GM23338 (cell line): ENCODE measurements at regions not wholly inside any gene's neighbourhood (a gene's known extent, or its start where the extent isn't known, plus 50 kb on each side); places are given as distances from the start of the nearest gene placed in this dataset.

Experiments used
- ATAC-seq: fragments of 200-7000 bp; cut with Tn5 transposase; 3 replicates; pipeline ENCODE4 v1.9.1; 2020
- DNase-seq: peaks from one replicate; pipeline ENCODE4 v3.0.0-alpha.2; 2015; ENCODE audit warnings: low spot score
- H2AFZ ChIP-seq: fragments of 200-600 bp; sonication (generic); 2 replicates; pipeline ENCODE4 v1.8.0; 2016; ENCODE audit warnings: antibody characterized with exemption, mild to moderate bottlenecking, moderate library complexity
- H3F3A ChIP-seq: fragments of 200-600 bp; sonication (generic); replicated peaks from 2 replicates; pipeline ENCODE4 v1.8.0; 2017; ENCODE audit warnings: antibody characterized with exemption, mixed run types, low read depth
- H3K27ac ChIP-seq: fragments of 200-600 bp; sonication (generic); 2 replicates; pipeline ENCODE4 v1.6.1; 2016; ENCODE audit warnings: low read depth
- H3K27me3 ChIP-seq: fragments of 200-600 bp; sonication (generic); 2 replicates; pipeline ENCODE4 v1.8.0; 2016; ENCODE audit warnings: mild to moderate bottlenecking, mixed run types, moderate library complexity; ENCODE audit not compliant: insufficient read depth
- H3K36me3 ChIP-seq: fragments of 200-600 bp; sonication (generic); 2 replicates; pipeline ENCODE4 v1.8.0; 2016; ENCODE audit warnings: mild to moderate bottlenecking; ENCODE audit not compliant: insufficient read depth
- H3K4me1 ChIP-seq: fragments of 200-600 bp; sonication (generic); 2 replicates; pipeline ENCODE4 v1.8.0; 2016; ENCODE audit warnings: mild to moderate bottlenecking, moderate library complexity; ENCODE audit not compliant: insufficient read depth
- H3K4me2 ChIP-seq: fragments of 200-600 bp; sonication (generic); 2 replicates; pipeline ENCODE4 v1.7.1; 2017; ENCODE audit warnings: mixed run types
- H3K4me3 ChIP-seq: fragments of 200-600 bp; sonication (generic); 2 replicates; pipeline ENCODE4 v1.6.1; 2016; ENCODE audit warnings: mixed run types
- H3K79me2 ChIP-seq: fragments of 200-600 bp; sonication (generic); replicated peaks from 2 replicates; pipeline ENCODE4 v1.8.0; 2017; ENCODE audit warnings: mild to moderate bottlenecking; ENCODE audit not compliant: insufficient read depth
- H3K9me2 ChIP-seq: fragments of 200-600 bp; sonication (generic); 2 replicates; pipeline ENCODE4 v1.8.0; 2017; ENCODE audit not compliant: insufficient read depth
- H4K20me1 ChIP-seq: fragments of 200-600 bp; sonication (generic); replicated peaks from 2 replicates; pipeline ENCODE4 v1.8.0; 2017; ENCODE audit warnings: mild to moderate bottlenecking; ENCODE audit not compliant: insufficient read depth
- H3K27ac Mint-ChIP-seq: 2 replicates; pipeline ENCODE4 v1.8.0; 2020; ENCODE audit warnings: inconsistent platforms, mild to moderate bottlenecking, moderate library complexity, mixed read lengths
- H3K27me3 Mint-ChIP-seq: 3 replicates; pipeline ENCODE4 v1.8.0; 2022; ENCODE audit warnings: low read depth, mild to moderate bottlenecking, moderate library complexity, mixed read lengths, inconsistent platforms; ENCODE audit not compliant: insufficient read depth, poor library complexity
- H3K36me3 Mint-ChIP-seq: 3 replicates; pipeline ENCODE4 v1.8.0; 2021; ENCODE audit warnings: low read depth, mild to moderate bottlenecking, inconsistent platforms, moderate library complexity, mixed read lengths
- H3K4me1 Mint-ChIP-seq: 3 replicates; pipeline ENCODE4 v1.8.0; 2020; ENCODE audit warnings: mild to moderate bottlenecking, inconsistent platforms, mixed read lengths
- H3K4me3 Mint-ChIP-seq: 3 replicates; pipeline ENCODE4 v1.8.0; 2021; ENCODE audit warnings: moderate library complexity, mild to moderate bottlenecking, inconsistent platforms, mixed read lengths
- H3K9me3 Mint-ChIP-seq: 3 replicates; pipeline ENCODE4 v1.8.0; 2020; ENCODE audit warnings: moderate library complexity, mild to moderate bottlenecking, inconsistent platforms, mixed read lengths
- CREB1 ChIP-seq: fragments of 250-450 bp; sonication (Bioruptor Pico); IDR thresholded peaks from 2 replicates; pipeline ENCODE4 v1.5.0; 2020; ENCODE audit warnings: low read depth, mild to moderate bottlenecking, moderate library complexity
- CTCF ChIP-seq, 2 experiments: fragments of 200-600 bp in 1 of 2; sonication (generic) in 1 of 2; conservative IDR thresholded peaks; 2 replicates each; pipeline versions ENCODE4 v1.5.1 to v1.6.1; 2016 to 2017; ENCODE audit warnings: antibody characterized with exemption in 2 of 2, low read depth in 2 of 2, mild to moderate bottlenecking in 2 of 2, moderate library complexity in 1 of 2
- EZH2 ChIP-seq: fragments of 200-600 bp; sonication (generic); IDR thresholded peaks from one replicate; pipeline ENCODE4 v1.8.0; 2017; ENCODE audit warnings: antibody characterized with exemption, mild to moderate bottlenecking, low read depth; ENCODE audit not compliant: unreplicated experiment
- EZH2phosphoT487 ChIP-seq: fragments of 200-600 bp; sonication (generic); IDR thresholded peaks from one replicate; pipeline ENCODE4 v1.8.1; 2018; ENCODE audit warnings: antibody characterized with exemption; ENCODE audit not compliant: unreplicated experiment
- JUNB ChIP-seq: IDR thresholded peaks from one replicate; pipeline ENCODE4 v1.6.1; 2016; ENCODE audit warnings: antibody characterized with exemption; ENCODE audit not compliant: unreplicated experiment
- NANOG ChIP-seq: IDR thresholded peaks from 2 replicates; pipeline ENCODE4 v1.6.1; 2016; ENCODE audit warnings: antibody characterized with exemption, borderline replicate concordance
- POLR2AphosphoS5 ChIP-seq: IDR thresholded peaks from 2 replicates; pipeline ENCODE4 v1.6.1; 2016; ENCODE audit warnings: antibody characterized with exemption, low read depth
- STAT1 ChIP-seq: IDR thresholded peaks from one replicate; pipeline ENCODE4 v1.6.1; 2016; ENCODE audit warnings: antibody characterized with exemption; ENCODE audit not compliant: unreplicated experiment
- ZNF114 ChIP-seq: fragments of 250-450 bp; sonication (Bioruptor Pico); IDR thresholded peaks from 2 replicates; pipeline ENCODE4 v1.5.0; 2020; ENCODE audit warnings: mild to moderate bottlenecking, moderate library complexity
- ZNF331 ChIP-seq: fragments of 250-450 bp; sonication (Bioruptor Pico); IDR thresholded peaks from 2 replicates; pipeline ENCODE4 v1.5.0; 2020; ENCODE audit warnings: low read depth, mild to moderate bottlenecking, moderate library complexity
- ZNF462 ChIP-seq: fragments of 250-450 bp; sonication (Bioruptor Pico); IDR thresholded peaks from 2 replicates; pipeline ENCODE4 v1.5.0; 2020; ENCODE audit warnings: mild to moderate bottlenecking, moderate library complexity
- TF ChIP-seq, protein P1 (sequence below): IDR thresholded peaks from 2 replicates; pipeline ENCODE4 v1.6.1; 2016; ENCODE audit warnings: antibody characterized with exemption
- TF ChIP-seq, protein P2 (sequence below): IDR thresholded peaks from one replicate; pipeline ENCODE4 v1.6.1; 2018; ENCODE audit warnings: antibody characterized with exemption; ENCODE audit not compliant: unreplicated experiment

GRCh38 chr17:20823905-20824304 lies 218.9 kb downstream of the USP22 start:
- H3K27ac ChIP-seq, result no peak overlapping the region
- H3K9me2 ChIP-seq, result no peaks in the 10 kb centered on the region
- no peak overlapping the region for H3K27ac Mint-ChIP-seq
- TF ChIP-seq, protein P1, sequence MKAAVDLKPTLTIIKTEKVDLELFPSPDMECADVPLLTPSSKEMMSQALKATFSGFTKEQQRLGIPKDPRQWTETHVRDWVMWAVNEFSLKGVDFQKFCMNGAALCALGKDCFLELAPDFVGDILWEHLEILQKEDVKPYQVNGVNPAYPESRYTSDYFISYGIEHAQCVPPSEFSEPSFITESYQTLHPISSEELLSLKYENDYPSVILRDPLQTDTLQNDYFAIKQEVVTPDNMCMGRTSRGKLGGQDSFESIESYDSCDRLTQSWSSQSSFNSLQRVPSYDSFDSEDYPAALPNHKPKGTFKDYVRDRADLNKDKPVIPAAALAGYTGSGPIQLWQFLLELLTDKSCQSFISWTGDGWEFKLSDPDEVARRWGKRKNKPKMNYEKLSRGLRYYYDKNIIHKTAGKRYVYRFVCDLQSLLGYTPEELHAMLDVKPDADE, result no peak
- TF ChIP-seq, protein P2, sequence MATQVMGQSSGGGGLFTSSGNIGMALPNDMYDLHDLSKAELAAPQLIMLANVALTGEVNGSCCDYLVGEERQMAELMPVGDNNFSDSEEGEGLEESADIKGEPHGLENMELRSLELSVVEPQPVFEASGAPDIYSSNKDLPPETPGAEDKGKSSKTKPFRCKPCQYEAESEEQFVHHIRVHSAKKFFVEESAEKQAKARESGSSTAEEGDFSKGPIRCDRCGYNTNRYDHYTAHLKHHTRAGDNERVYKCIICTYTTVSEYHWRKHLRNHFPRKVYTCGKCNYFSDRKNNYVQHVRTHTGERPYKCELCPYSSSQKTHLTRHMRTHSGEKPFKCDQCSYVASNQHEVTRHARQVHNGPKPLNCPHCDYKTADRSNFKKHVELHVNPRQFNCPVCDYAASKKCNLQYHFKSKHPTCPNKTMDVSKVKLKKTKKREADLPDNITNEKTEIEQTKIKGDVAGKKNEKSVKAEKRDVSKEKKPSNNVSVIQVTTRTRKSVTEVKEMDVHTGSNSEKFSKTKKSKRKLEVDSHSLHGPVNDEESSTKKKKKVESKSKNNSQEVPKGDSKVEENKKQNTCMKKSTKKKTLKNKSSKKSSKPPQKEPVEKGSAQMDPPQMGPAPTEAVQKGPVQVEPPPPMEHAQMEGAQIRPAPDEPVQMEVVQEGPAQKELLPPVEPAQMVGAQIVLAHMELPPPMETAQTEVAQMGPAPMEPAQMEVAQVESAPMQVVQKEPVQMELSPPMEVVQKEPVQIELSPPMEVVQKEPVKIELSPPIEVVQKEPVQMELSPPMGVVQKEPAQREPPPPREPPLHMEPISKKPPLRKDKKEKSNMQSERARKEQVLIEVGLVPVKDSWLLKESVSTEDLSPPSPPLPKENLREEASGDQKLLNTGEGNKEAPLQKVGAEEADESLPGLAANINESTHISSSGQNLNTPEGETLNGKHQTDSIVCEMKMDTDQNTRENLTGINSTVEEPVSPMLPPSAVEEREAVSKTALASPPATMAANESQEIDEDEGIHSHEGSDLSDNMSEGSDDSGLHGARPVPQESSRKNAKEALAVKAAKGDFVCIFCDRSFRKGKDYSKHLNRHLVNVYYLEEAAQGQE, result no peak
- TF ChIP-seq POLR2AphosphoS5, result no peak
- TF ChIP-seq EZH2, result no peak
- TF ChIP-seq EZH2phosphoT487, result no peak
- no peak for TF ChIP-seq ZNF114 (CRISPR knock-in tag)
- no peak for TF ChIP-seq CTCF (conservative IDR thresholded peaks at IDR 0.05; ENCODE audit: low read depth in 2 of 2)
- no peak for TF ChIP-seq ZNF462 (CRISPR knock-in tag)
- TF ChIP-seq STAT1, result no peak
- no peak for TF ChIP-seq ZNF331
- TF ChIP-seq NANOG, result no peak
- no peak for TF ChIP-seq CREB1 (CRISPR knock-in tag)
- no peak for TF ChIP-seq JUNB
- no peak overlapping the region for H2AFZ ChIP-seq
- H3K4me1 Mint-ChIP-seq, result peaks cover 2% of the 10 kb centered on the region; the same call in 1 of the 3 replicates
- H3F3A ChIP-seq, result no peaks in the 10 kb centered on the region
- DNase-seq, result no peak
- H3K36me3 ChIP-seq, result no peaks in the 10 kb centered on the region
- no peak overlapping the region for H3K4me3 ChIP-seq
- no peaks in the 10 kb centered on the region for H3K36me3 Mint-ChIP-seq
- H3K79me2 ChIP-seq, result no peaks in the 10 kb centered on the region
- no peaks in the 10 kb centered on the region for H3K27me3 ChIP-seq
- H3K4me3 Mint-ChIP-seq, result no peak overlapping the region
- H4K20me1 ChIP-seq, result no peaks in the 10 kb centered on the region
- H3K4me1 ChIP-seq, result no peaks in the 10 kb centered on the region
- no peaks in the 10 kb centered on the region; the same call in 2 of the 3 replicates for H3K9me3 Mint-ChIP-seq
- peaks cover 1% of the 10 kb centered on the region for H3K27me3 Mint-ChIP-seq
- ATAC-seq, result no peak; the same call in 2 of the 3 replicates
- no peak overlapping the region for H3K4me2 ChIP-seq
